Ishikawa (cell line): ENCODE measurements at regions not wholly inside any gene's neighbourhood (a gene's known extent, or its start where the extent isn't known, plus 50 kb on each side); places are given as distances from the start of the nearest gene placed in this dataset.

ENCODE experiments used
- CEBPB ChIP-seq: IDR thresholded peaks from 2 replicates; pipeline ENCODE4 v1.6.1; 2012
- CREB1 ChIP-seq: IDR thresholded peaks from 2 replicates; pipeline ENCODE4 v1.6.1; 2012; ENCODE audit warnings: low read depth
- EGR1 ChIP-seq: IDR thresholded peaks from 2 replicates; pipeline ENCODE4 v1.6.1; 2012
- EP300 ChIP-seq: IDR thresholded peaks from 2 replicates; pipeline ENCODE4 v1.6.1; 2012; ENCODE audit warnings: borderline replicate concordance
- FOXM1 ChIP-seq: IDR thresholded peaks from 2 replicates; pipeline ENCODE4 v1.6.1; 2012; ENCODE audit warnings: low read depth, borderline replicate concordance
- MAX ChIP-seq: IDR thresholded peaks from 2 replicates; pipeline ENCODE4 v1.6.1; 2012
- NFIC ChIP-seq: IDR thresholded peaks from 2 replicates; pipeline ENCODE4 v1.6.1; 2012
- RAD21 ChIP-seq: IDR thresholded peaks from 2 replicates; pipeline ENCODE4 v1.6.1; 2012; ENCODE audit warnings: low read depth
- TAF1 ChIP-seq: IDR thresholded peaks from 2 replicates; pipeline ENCODE4 v1.6.1; 2012; ENCODE audit warnings: low read depth, mild to moderate bottlenecking
- TCF12 ChIP-seq: IDR thresholded peaks from 2 replicates; pipeline ENCODE4 v1.6.1; 2012; ENCODE audit warnings: low read depth
- TEAD4 ChIP-seq: IDR thresholded peaks from 2 replicates; pipeline ENCODE4 v1.6.1; 2012
- USF1 ChIP-seq: IDR thresholded peaks from 2 replicates; pipeline ENCODE4 v1.6.1; 2012
- YY1 ChIP-seq: IDR thresholded peaks from 2 replicates; pipeline ENCODE4 v1.6.1; 2012; ENCODE audit warnings: low read depth
- ZBTB7A ChIP-seq: IDR thresholded peaks from 2 replicates; pipeline ENCODE4 v1.6.1; 2012; ENCODE audit warnings: low read depth
- TF ChIP-seq, protein P1 (sequence below): IDR thresholded peaks from 2 replicates; pipeline ENCODE4 v1.6.1; 2012; ENCODE audit warnings: low read depth, mild to moderate bottlenecking

- TF ChIP-seq EGR1: no peak
- no peak for TF ChIP-seq TEAD4
- TF ChIP-seq FOXM1: no peak
- TF ChIP-seq, protein P1, sequence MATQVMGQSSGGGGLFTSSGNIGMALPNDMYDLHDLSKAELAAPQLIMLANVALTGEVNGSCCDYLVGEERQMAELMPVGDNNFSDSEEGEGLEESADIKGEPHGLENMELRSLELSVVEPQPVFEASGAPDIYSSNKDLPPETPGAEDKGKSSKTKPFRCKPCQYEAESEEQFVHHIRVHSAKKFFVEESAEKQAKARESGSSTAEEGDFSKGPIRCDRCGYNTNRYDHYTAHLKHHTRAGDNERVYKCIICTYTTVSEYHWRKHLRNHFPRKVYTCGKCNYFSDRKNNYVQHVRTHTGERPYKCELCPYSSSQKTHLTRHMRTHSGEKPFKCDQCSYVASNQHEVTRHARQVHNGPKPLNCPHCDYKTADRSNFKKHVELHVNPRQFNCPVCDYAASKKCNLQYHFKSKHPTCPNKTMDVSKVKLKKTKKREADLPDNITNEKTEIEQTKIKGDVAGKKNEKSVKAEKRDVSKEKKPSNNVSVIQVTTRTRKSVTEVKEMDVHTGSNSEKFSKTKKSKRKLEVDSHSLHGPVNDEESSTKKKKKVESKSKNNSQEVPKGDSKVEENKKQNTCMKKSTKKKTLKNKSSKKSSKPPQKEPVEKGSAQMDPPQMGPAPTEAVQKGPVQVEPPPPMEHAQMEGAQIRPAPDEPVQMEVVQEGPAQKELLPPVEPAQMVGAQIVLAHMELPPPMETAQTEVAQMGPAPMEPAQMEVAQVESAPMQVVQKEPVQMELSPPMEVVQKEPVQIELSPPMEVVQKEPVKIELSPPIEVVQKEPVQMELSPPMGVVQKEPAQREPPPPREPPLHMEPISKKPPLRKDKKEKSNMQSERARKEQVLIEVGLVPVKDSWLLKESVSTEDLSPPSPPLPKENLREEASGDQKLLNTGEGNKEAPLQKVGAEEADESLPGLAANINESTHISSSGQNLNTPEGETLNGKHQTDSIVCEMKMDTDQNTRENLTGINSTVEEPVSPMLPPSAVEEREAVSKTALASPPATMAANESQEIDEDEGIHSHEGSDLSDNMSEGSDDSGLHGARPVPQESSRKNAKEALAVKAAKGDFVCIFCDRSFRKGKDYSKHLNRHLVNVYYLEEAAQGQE: no peak
- TF ChIP-seq RAD21: no peak
- no peak for TF ChIP-seq CEBPB
- TF ChIP-seq MAX: no peak
- no peak for TF ChIP-seq ZBTB7A
- TF ChIP-seq USF1: no peak
- no peak for TF ChIP-seq CREB1
- no peak for TF ChIP-seq TCF12
- TF ChIP-seq EP300: no peak
- TF ChIP-seq YY1: no peak
- TF ChIP-seq TAF1: no peak
- no peak for TF ChIP-seq NFIC
These were observed 131.9 kb upstream of the MSX1 start for GRCh38 chr4:4727536-4727935.

DNA sequence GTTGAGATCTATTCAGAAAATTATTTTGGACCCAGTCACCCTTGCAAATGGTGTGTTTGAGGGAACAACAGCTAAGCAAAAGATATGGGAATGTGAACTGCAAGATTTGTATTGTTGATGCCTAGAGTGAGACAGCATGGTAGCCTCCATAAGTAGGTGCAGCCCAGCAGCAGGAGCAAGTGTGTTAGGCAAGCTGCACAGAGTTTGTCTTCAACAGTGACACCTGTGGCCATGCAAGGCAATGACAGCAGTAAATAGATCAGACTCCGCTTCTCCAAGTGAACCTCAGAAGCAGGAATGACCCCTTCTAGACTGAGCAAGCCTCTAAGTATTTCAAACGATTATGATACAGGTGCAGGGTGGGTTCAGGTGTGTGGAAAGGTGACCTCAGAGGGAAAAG lies 133.4 kb upstream of the MSX1 start:
- TF ChIP-seq TAF1 (no peak), ZBTB7A (no peak), YY1 (no peak), EGR1 (no peak), EP300 (no peak), USF1 (no peak; the same call in 1 of the 2 replicates), CEBPB (no peak)
- TF ChIP-seq, protein P1: no peak

GRCh38 chr4:4724321-4724720 lies 135.1 kb upstream of the MSX1 start:
- TF ChIP-seq TEAD4 (no peak), RAD21 (no peak), EGR1 (no peak), ZBTB7A (no peak), CREB1 (no peak), NFIC (no peak)

DNA sequence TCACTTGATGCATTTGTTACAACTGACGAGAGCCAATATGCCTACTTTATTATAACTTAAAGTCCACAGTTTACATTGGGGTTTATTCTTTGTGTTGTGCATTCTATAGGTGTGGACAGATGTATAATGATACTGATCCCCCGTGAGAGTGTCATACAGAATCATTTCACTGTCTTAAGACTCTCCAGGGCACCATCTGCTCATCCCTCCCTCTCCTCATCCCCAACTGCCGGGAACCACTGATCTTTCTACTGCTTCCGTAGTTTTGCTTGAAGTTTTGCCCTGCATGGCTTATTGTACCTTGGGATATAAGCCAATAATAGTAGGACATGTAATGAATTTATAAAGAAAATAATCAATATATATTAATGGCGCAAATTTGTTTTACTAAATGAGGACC lies 137.8 kb upstream of the MSX1 start:
- TF ChIP-seq YY1 (no peak), ZBTB7A (no peak), RAD21 (no peak), EGR1 (no peak), CEBPB (no peak), TEAD4 (no peak), TCF12 (no peak), EP300 (no peak), CREB1 (no peak), USF1 (no peak), TAF1 (no peak), NFIC (no peak), MAX (no peak)

DNA sequence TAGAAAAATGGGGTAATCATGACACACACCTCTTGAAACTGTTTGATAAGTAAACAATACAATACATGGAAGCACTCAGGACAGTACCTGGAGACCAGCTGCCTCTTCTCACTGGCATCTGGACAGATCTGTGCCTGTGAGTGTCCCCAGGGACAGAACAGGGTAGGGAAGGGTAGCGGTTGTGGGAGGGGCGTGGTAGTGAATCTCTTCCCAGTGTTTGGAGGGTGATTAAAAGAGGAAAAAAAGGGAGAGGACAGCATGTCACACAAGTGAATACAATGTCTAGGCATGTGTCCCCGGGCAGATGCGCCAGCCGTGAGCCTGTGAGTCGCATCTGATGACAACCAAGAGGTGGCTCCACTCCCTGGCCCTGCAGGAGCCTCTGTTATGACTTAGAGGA lies 138.8 kb upstream of the MSX1 start:
- no peak for TF ChIP-seq NFIC
- no peak for TF ChIP-seq TCF12
- TF ChIP-seq, protein P1: no peak
- no peak for TF ChIP-seq YY1
- no peak for TF ChIP-seq ZBTB7A
- TF ChIP-seq FOXM1: no peak
- no peak for TF ChIP-seq CREB1
- TF ChIP-seq EGR1: no peak
- TF ChIP-seq RAD21: no peak
- no peak for TF ChIP-seq USF1
- no peak for TF ChIP-seq TEAD4
- TF ChIP-seq CEBPB: no peak
- no peak for TF ChIP-seq TAF1
- no peak for TF ChIP-seq EP300
- no peak for TF ChIP-seq MAX
